ENCODE measurements at regions not wholly inside any gene's neighbourhood (a gene's known extent, or its start where the extent isn't known, plus 50 kb on each side); places are given as distances from the start of the nearest gene placed in this dataset.
A peak's percentile ranks its signal among the peaks of the same experiment; 100 is the strongest.

DNA sequence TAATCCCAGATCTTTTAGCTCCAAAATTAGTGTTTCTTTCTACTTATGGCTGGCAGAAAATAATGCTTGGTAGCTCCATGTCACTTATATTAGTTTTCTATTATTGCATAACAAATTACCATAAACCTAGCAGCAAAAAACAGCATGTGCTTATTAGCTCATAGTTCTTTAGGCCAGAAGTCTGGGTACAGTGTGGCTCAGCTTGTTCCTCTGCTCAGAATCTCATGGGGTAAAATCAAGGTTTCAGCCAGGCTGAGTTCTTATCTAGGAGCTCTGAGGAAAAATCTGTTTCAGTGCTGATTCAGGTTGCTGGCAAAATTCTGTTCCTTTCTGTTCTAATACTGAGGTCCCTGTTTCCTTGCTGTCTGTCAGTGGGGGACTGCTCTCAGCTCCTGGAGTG lies 101.1 kb downstream of the CT47B1 start:
- Histone ChIP-seq H3K79me2 (ENCODE audit: insufficient read depth, low read length) (no peaks in the 10 kb centered on the region), H3K4me2 (ENCODE audit: low read length) (no peak overlapping the region), H3K4me3 (ENCODE audit: low read depth, low read length, poor library complexity, severe bottlenecking) (no peak overlapping the region), H3F3A (ENCODE audit: insufficient read depth, low read length) (no peaks in the 10 kb centered on the region), H3K4me1 (ENCODE audit: insufficient read depth, low read length, severe bottlenecking) (peaks cover 15% of the 10 kb centered on the region), H3K9me3 (ENCODE audit: low read length) (no peaks in the 10 kb centered on the region), H3K27ac (ENCODE audit: low read depth, low read length, poor library complexity, severe bottlenecking) (no peak overlapping the region), H3K27me3 (ENCODE audit: insufficient read depth, low read length) (no peaks in the 10 kb centered on the region), H2AFZ (ENCODE audit: low read length) (no peak overlapping the region), H3K36me3 (ENCODE audit: insufficient read depth, low read length) (no peaks in the 10 kb centered on the region; the same call in 1 of the 2 replicates), H4K20me1 (ENCODE audit: insufficient read depth, low read length) (no peaks in the 10 kb centered on the region), H3K9me2 (ENCODE audit: low read depth, low read length) (no peaks in the 10 kb centered on the region), H3K9ac (ENCODE audit: low read length) (no peak overlapping the region)
- TF ChIP-seq, protein P1, sequence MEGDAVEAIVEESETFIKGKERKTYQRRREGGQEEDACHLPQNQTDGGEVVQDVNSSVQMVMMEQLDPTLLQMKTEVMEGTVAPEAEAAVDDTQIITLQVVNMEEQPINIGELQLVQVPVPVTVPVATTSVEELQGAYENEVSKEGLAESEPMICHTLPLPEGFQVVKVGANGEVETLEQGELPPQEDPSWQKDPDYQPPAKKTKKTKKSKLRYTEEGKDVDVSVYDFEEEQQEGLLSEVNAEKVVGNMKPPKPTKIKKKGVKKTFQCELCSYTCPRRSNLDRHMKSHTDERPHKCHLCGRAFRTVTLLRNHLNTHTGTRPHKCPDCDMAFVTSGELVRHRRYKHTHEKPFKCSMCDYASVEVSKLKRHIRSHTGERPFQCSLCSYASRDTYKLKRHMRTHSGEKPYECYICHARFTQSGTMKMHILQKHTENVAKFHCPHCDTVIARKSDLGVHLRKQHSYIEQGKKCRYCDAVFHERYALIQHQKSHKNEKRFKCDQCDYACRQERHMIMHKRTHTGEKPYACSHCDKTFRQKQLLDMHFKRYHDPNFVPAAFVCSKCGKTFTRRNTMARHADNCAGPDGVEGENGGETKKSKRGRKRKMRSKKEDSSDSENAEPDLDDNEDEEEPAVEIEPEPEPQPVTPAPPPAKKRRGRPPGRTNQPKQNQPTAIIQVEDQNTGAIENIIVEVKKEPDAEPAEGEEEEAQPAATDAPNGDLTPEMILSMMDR (IDR thresholded peaks at IDR 0.05; ENCODE audit: low read length) = no peak
- no peak for TF ChIP-seq EZH2 (IDR thresholded peaks at IDR 0.05; ENCODE audit: borderline replicate concordance, low read length)

DNA sequence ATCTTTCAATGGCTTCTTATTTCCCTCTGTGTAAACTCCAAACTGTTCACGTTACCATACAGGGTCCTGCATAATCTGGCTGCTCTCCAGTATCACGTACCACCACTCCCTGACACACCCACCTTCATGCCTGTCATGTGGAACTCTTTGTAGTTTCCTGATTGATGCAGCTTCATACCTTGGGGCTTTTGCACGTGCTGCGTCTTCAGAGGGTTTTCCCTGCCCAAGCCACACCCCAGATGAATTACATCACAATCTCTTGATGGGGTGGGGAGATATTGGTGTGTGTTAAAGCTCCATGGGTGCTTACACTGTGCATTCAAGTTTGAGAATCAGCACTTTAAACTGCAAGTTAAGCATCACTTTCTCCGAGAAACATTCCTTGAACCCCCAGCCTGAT lies 101.9 kb downstream of the CT47B1 start:
- H3K9ac ChIP-seq (ENCODE audit: low read length) = no peak overlapping the region
- H3K4me3 ChIP-seq (ENCODE audit: low read depth, low read length, poor library complexity, severe bottlenecking) = no peak overlapping the region
- H3K27me3 ChIP-seq (ENCODE audit: insufficient read depth, low read length) = no peaks in the 10 kb centered on the region
- H4K20me1 ChIP-seq (ENCODE audit: insufficient read depth, low read length) = no peaks in the 10 kb centered on the region
- no peaks in the 10 kb centered on the region for H3K9me2 ChIP-seq (ENCODE audit: low read depth, low read length)
- H3K36me3 ChIP-seq (ENCODE audit: insufficient read depth, low read length) = no peaks in the 10 kb centered on the region; the same call in 1 of the 2 replicates
- TF ChIP-seq EZH2 (IDR thresholded peaks at IDR 0.05; ENCODE audit: borderline replicate concordance, low read length) = no peak
- no peak overlapping the region for H3K4me2 ChIP-seq (ENCODE audit: low read length)
- H3K79me2 ChIP-seq (ENCODE audit: insufficient read depth, low read length) = no peaks in the 10 kb centered on the region
- H3K4me1 ChIP-seq (ENCODE audit: insufficient read depth, low read length, severe bottlenecking) = peaks cover 19% of the 10 kb centered on the region
- no peaks in the 10 kb centered on the region for H3F3A ChIP-seq (ENCODE audit: insufficient read depth, low read length)
- no peak overlapping the region for H3K27ac ChIP-seq (ENCODE audit: low read depth, low read length, poor library complexity, severe bottlenecking)
- no peaks in the 10 kb centered on the region for H3K9me3 ChIP-seq (ENCODE audit: low read length)
- H2AFZ ChIP-seq (ENCODE audit: low read length) = no peak overlapping the region

DNA sequence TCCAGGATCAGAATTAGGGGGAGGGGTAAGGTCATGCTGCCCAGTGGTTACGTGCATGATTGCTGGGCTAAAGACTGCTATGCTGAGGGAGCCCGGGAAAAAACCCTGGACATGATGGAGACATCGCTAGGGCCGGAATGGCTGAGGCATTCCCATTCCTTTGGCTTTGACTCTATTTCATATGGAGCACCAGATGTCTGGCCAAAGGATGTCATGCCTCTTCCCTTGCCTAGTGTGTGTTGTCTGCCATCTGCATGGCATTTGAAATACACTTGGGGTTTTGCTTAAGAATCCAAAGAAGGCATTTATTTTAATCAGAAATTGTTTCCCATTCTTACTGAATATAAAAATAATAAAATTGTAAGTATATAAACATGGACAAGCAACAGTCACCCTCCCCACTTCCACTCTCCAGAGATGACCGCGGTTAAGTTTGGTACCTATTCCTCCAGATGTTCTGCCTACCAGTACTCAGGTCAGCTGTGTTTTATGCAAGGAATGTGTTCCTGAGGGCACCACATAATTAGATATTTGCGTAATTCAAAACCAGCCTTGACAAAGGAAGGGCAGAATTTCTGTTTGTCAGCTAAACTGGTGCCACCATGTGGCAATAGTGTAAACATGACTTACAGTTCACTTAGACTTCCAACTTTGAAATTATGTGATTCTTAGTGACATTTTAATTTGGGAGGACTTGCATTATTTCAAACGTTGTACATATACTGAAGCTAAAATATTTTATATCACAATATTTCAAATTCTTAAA lies 105.9 kb downstream of the CT47B1 start:
- Histone ChIP-seq H3K4me2 (ENCODE audit: low read length) (no peak overlapping the region), H3K4me3 (ENCODE audit: low read depth, low read length, poor library complexity, severe bottlenecking) (no peak overlapping the region), H3K4me1 (ENCODE audit: insufficient read depth, low read length, severe bottlenecking) (peaks cover 20% of the 10 kb centered on the region), H3K27me3 (ENCODE audit: insufficient read depth, low read length) (no peaks in the 10 kb centered on the region), H3K79me2 (ENCODE audit: insufficient read depth, low read length) (no peaks in the 10 kb centered on the region), H3K9me2 (ENCODE audit: low read depth, low read length) (no peaks in the 10 kb centered on the region), H2AFZ (ENCODE audit: low read length) (no peak overlapping the region), H3K36me3 (ENCODE audit: insufficient read depth, low read length) (no peaks in the 10 kb centered on the region), H3K27ac (ENCODE audit: low read depth, low read length, poor library complexity, severe bottlenecking) (peak overlapping the region; percentile 48), H3K9ac (ENCODE audit: low read length) (no peak overlapping the region), H4K20me1 (ENCODE audit: insufficient read depth, low read length) (no peaks in the 10 kb centered on the region), H3K9me3 (ENCODE audit: low read length) (no peaks in the 10 kb centered on the region), H3F3A (ENCODE audit: insufficient read depth, low read length) (no peaks in the 10 kb centered on the region)
- TF ChIP-seq, protein P1 (IDR thresholded peaks at IDR 0.05; ENCODE audit: low read length) = peak; percentile 41
- no peak for TF ChIP-seq EZH2 (IDR thresholded peaks at IDR 0.05; ENCODE audit: borderline replicate concordance, low read length)

DNA sequence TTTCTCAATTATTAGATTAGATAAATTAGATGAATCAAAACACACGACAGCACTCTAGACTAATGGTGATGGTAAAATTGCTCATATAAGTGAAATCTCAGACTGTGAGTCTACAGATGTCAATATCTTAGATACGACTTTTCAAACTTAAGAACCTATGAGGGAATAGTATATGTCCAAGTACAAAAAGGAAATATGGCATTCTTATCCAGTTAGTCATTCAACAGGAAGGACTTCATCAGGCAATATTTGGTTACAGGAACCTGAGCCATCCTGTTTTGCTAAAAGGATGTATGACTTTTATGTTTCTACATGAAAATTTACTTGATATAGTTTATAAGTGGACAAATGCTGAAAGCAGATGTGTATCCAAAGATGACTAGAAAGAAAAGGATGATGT lies 107.0 kb downstream of the CT47B1 start:
- H3K4me3 ChIP-seq (ENCODE audit: low read depth, low read length, poor library complexity, severe bottlenecking) = no peak overlapping the region
- no peaks in the 10 kb centered on the region for H4K20me1 ChIP-seq (ENCODE audit: insufficient read depth, low read length)
- TF ChIP-seq, protein P1 (IDR thresholded peaks at IDR 0.05; ENCODE audit: low read length) = no peak
- no peak for TF ChIP-seq EZH2 (IDR thresholded peaks at IDR 0.05; ENCODE audit: borderline replicate concordance, low read length)
- H3K9me2 ChIP-seq (ENCODE audit: low read depth, low read length) = no peaks in the 10 kb centered on the region
- no peak overlapping the region for H3K4me2 ChIP-seq (ENCODE audit: low read length)
- no peaks in the 10 kb centered on the region for H3K27me3 ChIP-seq (ENCODE audit: insufficient read depth, low read length)
- H3K36me3 ChIP-seq (ENCODE audit: insufficient read depth, low read length) = peaks cover 1% of the 10 kb centered on the region
- peak overlapping the region; percentile 17 for H3K27ac ChIP-seq (ENCODE audit: low read depth, low read length, poor library complexity, severe bottlenecking)
- H3K79me2 ChIP-seq (ENCODE audit: insufficient read depth, low read length) = no peaks in the 10 kb centered on the region
- peaks cover 20% of the 10 kb centered on the region for H3K4me1 ChIP-seq (ENCODE audit: insufficient read depth, low read length, severe bottlenecking)
- no peak overlapping the region for H3K9ac ChIP-seq (ENCODE audit: low read length)
- no peaks in the 10 kb centered on the region for H3F3A ChIP-seq (ENCODE audit: insufficient read depth, low read length)
- no peak overlapping the region for H2AFZ ChIP-seq (ENCODE audit: low read length)
- no peaks in the 10 kb centered on the region for H3K9me3 ChIP-seq (ENCODE audit: low read length)
